KOPT-K1 (cell line): ENCODE measurements at regions not wholly inside any gene's neighbourhood (a gene's known extent, or its start where the extent isn't known, plus 50 kb on each side); places are given as distances from the start of the nearest gene placed in this dataset.
"Not testable (repeated sequence)": the region's sequence is repeated elsewhere in the genome, so short reads cannot be mapped to it uniquely, and the experiment has no call there.

ENCODE experiments used
- H3K27ac ChIP-seq: fragments of 200-600 bp; sonication (generic); 2 replicates; pipeline ENCODE4 v1.5.1; 2016; ENCODE audit warnings: antibody characterized with exemption, mild to moderate bottlenecking, low read depth, low read length; ENCODE audit not compliant: poor library complexity, severe bottlenecking
- H3K36me3 ChIP-seq: fragments of 200-600 bp; sonication (generic); 2 replicates; pipeline ENCODE4 v1.5.1; 2017; ENCODE audit warnings: antibody characterized with exemption, mild to moderate bottlenecking, low read length, moderate library complexity; ENCODE audit not compliant: insufficient read depth
- H3K9me3 ChIP-seq: fragments of 200-600 bp; sonication (generic); 2 replicates; pipeline ENCODE4 v1.5.1; 2017; ENCODE audit warnings: antibody characterized with exemption, low read length, mild to moderate bottlenecking; ENCODE audit not compliant: insufficient read depth, poor library complexity, severe bottlenecking

DNA sequence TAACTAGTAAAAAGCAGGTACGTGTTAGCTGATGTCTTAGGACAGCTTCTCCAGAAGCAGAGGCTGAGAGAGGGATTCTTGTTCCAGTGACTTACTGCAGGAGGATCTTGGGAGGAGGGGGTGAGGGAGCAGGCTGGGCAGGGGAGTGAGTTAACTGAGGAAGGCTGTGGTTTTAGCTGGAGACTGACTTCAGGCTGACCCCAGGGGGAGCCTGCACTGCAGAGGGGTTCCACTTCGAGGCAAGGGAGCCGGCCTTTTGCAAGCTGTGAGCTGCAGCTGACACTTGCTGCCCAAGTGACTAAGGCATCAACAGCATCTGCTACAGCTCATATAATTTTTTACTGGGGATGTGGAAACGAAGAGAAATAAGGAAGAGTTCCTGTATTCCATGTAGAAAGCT, 50.4 kb upstream of the SOD1 start:
- H3K27ac ChIP-seq: no peak overlapping the region
- H3K36me3 ChIP-seq: no peaks in the 10 kb centered on the region
- H3K9me3 ChIP-seq: peaks cover 4% of the 10 kb centered on the region

GRCh38 chr21:31607791-31608190, 51.7 kb upstream of the SOD1 start:
- peaks cover 4% of the 10 kb centered on the region for H3K9me3 ChIP-seq
- no peak overlapping the region for H3K27ac ChIP-seq
- no peaks in the 10 kb centered on the region for H3K36me3 ChIP-seq

DNA sequence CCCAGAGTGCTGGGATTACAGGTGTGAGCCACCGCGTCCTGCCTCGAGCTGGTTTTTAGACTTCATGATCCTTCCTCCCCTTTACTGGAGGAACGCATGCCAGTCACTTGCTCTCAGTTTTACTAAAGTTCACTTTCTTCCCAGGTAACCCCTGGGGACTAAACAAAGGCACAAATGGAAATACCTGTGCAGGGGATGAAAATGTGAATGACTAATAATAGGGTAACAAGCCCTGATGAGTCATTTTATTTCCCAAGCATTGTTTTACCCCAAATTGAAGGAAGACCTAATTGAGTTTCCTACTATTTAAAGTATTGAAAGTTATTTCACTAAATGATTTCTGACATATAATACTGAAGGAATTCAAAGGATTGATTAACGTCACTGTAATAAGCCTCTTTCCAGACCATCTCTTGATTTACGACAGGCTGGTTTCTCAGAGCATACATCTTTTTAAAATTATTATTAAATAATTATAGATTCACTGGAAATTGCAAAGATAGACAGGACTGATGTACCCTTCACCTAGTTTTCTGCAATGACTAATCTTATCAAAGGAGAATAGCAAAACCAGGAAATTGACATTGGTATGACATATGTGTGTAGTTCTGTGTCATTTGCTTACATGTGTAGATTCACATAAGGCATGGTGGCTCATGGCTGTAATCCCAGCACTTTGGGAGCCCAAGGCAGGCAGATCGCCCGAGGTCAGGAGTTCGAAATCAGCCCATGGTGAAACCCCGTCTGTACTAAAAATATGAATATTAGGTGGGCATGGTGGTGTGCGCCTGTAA, 53.2 kb upstream of the SOD1 start:
- H3K36me3 ChIP-seq: no peaks in the 10 kb centered on the region
- no peak overlapping the region for H3K27ac ChIP-seq
- peaks cover under 1% of the 10 kb centered on the region for H3K9me3 ChIP-seq

DNA sequence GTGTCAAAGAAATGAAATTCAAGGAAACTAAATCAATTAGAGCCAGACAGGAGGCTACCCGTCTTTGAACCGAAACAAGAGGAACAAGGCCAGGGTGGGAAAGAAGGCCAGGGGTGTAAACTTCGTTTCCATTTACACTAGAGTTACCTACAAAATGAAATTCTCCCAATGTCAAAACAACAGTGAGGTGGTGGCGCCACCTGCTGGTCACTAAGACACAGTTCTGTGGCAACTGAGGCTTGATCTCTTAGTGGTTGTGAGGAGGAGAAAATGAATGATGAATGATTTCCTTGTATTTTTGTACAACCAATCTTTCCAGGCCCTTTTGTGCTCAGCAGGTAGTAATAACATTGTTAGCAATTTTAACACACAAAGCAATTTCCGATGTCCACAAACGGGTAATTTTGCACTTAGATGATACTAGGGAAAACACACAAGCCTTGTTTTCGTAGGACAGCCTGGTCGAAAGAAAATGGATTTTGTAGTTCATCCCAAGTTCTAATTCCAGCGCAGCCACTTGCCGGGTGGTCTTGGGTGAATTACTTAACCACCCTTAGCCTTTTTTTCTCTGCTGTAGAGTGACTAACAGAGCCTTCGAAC, 54.8 kb upstream of the SOD1 start:
- no peak overlapping the region for H3K27ac ChIP-seq
- no peaks in the 10 kb centered on the region for H3K36me3 ChIP-seq
- no peaks in the 10 kb centered on the region for H3K9me3 ChIP-seq

- Histone ChIP-seq H3K36me3 (no peaks in the 10 kb centered on the region), H3K9me3 (no peaks in the 10 kb centered on the region), H3K27ac (no peak overlapping the region)
Observed at GRCh38 chr21:31599563-31599962, 59.9 kb upstream of the SOD1 start.

DNA sequence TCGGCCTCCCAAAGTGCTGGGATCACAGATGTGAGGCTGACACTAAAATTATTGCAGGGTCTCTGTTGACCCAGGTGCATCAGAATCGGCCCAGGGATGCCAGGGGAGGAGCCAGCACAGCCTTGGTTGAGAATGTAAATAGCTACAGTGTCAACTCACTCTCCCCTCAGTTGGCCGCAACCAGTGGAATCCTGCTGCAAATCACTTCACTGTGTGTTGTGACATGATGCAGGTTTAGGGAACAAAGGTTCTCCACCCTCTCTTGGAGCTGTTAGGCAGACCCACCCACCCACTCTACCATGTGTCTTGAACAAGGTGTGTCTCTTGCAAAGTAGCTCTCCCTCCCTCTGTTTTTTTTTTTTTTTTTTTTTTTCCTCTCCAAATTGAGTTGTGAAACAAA, 60.5 kb upstream of the SOD1 start:
- no peaks in the 10 kb centered on the region for H3K9me3 ChIP-seq
- no peak overlapping the region for H3K27ac ChIP-seq
- no peaks in the 10 kb centered on the region for H3K36me3 ChIP-seq

GRCh38 chr21:31597683-31598082, 61.8 kb upstream of the SOD1 start:
- Histone ChIP-seq H3K36me3 (no peaks in the 10 kb centered on the region), H3K27ac (no peak overlapping the region), H3K9me3 (no peaks in the 10 kb centered on the region)

GRCh38 chr21:31596055-31596454, 63.4 kb upstream of the SOD1 start:
- Histone ChIP-seq H3K9me3 (no peaks in the 10 kb centered on the region), H3K36me3 (no peaks in the 10 kb centered on the region), H3K27ac (no peak overlapping the region)

DNA sequence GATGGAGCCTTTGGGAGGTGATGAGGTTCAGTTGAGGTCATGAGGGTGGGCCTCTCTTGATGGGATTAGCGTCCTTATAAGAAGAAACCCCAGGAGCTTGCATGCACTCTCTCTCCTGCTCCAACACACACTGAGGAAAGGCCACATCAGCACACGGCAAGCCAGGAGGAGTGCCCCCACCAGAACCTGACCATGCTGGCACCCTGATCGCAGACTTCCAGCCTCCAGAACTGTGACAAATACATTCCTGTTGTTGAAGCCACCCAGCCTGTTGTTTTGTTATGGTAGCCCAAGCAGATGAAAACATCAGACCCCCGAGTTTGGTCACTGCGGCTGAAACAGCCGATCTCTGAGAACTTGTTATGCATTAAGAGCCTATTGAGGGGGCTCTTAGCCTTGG, 64.8 kb upstream of the SOD1 start:
- no peaks in the 10 kb centered on the region for H3K9me3 ChIP-seq
- H3K36me3 ChIP-seq: no peaks in the 10 kb centered on the region
- H3K27ac ChIP-seq: no peak overlapping the region

GRCh38 chr21:31594279-31594678, 65.2 kb upstream of the SOD1 start:
- Histone ChIP-seq H3K36me3 (no peaks in the 10 kb centered on the region), H3K27ac (no peak overlapping the region), H3K9me3 (no peaks in the 10 kb centered on the region)

DNA sequence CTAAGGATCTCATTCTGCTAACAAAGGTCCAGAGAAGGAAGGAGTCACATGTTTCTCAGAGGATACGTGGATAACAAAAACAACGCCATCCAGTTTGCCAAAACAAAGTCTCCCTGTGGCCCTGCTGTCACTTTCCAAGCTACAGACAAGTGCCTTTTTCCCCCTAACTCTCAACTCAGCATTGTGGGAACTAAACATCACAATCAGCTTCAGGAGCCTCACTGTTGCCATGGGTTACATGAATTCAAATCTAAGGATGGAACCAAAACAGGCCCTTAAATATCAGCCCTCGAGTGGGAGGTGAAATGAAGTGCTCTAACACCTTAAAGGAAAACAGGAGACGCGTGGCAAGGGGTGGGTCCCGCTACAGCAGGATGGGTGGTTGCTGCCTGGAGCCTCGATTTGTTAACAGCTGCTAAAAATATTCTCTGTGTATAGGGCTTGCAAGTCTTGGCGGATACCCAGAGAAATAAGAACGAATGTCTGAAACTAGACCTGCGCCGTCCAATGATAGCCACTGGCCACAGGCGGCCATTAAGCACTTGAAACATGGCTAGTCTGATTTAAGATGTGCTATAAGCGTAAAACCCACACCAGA, 66.4 kb upstream of the SOD1 start:
- Histone ChIP-seq H3K27ac (no peak overlapping the region), H3K36me3 (no peaks in the 10 kb centered on the region), H3K9me3 (no peaks in the 10 kb centered on the region)

DNA sequence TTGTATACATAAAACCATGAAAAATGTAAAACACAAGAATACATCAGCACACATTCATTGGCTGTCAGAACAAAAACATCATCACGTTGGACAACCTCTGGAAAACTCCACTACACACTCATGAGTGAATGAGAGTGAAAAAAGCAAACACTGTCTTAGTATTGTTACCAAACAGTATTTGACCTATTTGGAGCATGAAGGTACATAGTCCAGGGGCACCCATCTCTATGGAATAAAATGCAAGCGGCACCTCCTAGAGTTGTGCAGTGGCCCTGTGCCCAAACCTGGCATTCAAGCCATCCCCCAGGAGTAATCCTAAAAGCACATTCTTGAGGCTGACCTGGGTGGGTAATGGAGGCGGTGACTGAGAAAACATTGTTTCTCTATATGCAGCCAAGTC, 67.0 kb upstream of the SOD1 start:
- Histone ChIP-seq H3K36me3 (no peaks in the 10 kb centered on the region), H3K27ac (no peak overlapping the region)

GRCh38 chr21:31589820-31590219, 69.7 kb upstream of the SOD1 start:
- no peak overlapping the region for H3K27ac ChIP-seq
- H3K36me3 ChIP-seq: no peaks in the 10 kb centered on the region
- H3K9me3 ChIP-seq: no peaks in the 10 kb centered on the region

More for the DNA sequence above, 67.0 kb upstream of the SOD1 start:
- no peaks in the 10 kb centered on the region for H3K9me3 ChIP-seq

GRCh38 chr21:31586118-31586517, 73.4 kb upstream of the SOD1 start:
- H3K36me3 ChIP-seq: no peaks in the 10 kb centered on the region
- no peak overlapping the region for H3K27ac ChIP-seq
- H3K9me3 ChIP-seq: no peaks in the 10 kb centered on the region

- not testable (repeated sequence) for H3K36me3 ChIP-seq, H3K9me3 ChIP-seq, H3K27ac ChIP-seq
Observed at GRCh38 chr21:31583937-31584336, 75.6 kb upstream of the SOD1 start.

DNA sequence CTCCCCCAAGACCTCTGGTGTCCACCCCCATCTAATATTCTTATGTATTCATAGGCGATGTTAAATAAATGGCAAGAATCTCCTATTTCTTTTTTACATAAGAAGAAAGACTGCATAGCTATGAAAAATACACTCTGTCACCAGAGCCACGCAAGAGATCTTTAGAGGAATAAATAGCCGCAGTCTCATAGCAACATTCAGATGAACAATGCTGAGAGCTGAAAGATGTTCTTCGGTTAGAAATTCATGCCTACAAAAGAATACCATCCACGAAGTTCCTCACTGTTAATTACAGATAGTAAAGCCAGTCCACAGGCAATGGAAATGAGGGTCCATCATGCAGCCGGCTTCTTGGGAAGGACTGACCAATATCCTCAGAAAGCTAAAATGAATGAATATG, 76.0 kb upstream of the SOD1 start:
- H3K27ac ChIP-seq: no peak overlapping the region
- no peaks in the 10 kb centered on the region for H3K36me3 ChIP-seq
- no peaks in the 10 kb centered on the region for H3K9me3 ChIP-seq
